Left renal pelvis (tissue), 4 donors: ENCODE measurements at regions not wholly inside any gene's neighbourhood (a gene's known extent, or its start where the extent isn't known, plus 50 kb on each side); places are given as distances from the start of the nearest gene placed in this dataset.

Experiments
- DNase-seq, 4 donors: peaks; one replicate each; pipeline ENCODE4 v3.0.0-alpha.2; 2013; ENCODE audit warnings: low read depth in 4 of 4, low spot score in 3 of 4

- no peak for DNase-seq
Measured at GRCh38 chr2:155100261-155100660, 401.8 kb downstream of the KCNJ3 start.

GRCh38 chr2:155099784-155100183 lies 401.3 kb downstream of the KCNJ3 start:
- peak in 1 of 4 donors; percentile 2 for DNase-seq

- no peak for DNase-seq
Measured at GRCh38 chr2:155095613-155096012, 397.1 kb downstream of the KCNJ3 start.

- DNase-seq: no peak
Measured at GRCh38 chr2:155080373-155080772, 381.9 kb downstream of the KCNJ3 start.

- DNase-seq: no peak
Measured at GRCh38 chr2:155070489-155070888, 372.0 kb downstream of the KCNJ3 start.

GRCh38 chr2:155062922-155063258 lies 364.4 kb downstream of the KCNJ3 start:
- DNase-seq: no peak

- DNase-seq: no peak
Measured at GRCh38 chr2:155062250-155062921, 363.9 kb downstream of the KCNJ3 start.

- DNase-seq: no peak
Measured at GRCh38 chr2:155060896-155061295, 362.4 kb downstream of the KCNJ3 start.

- DNase-seq: no peak
Measured at GRCh38 chr2:155054712-155055111, 356.2 kb downstream of the KCNJ3 start.

GRCh38 chr2:155043097-155043496 lies 344.6 kb downstream of the KCNJ3 start:
- no peak for DNase-seq

GRCh38 chr2:155035308-155035707 lies 336.8 kb downstream of the KCNJ3 start:
- DNase-seq: no peak

GRCh38 chr2:155033652-155034051 lies 335.2 kb downstream of the KCNJ3 start:
- no peak for DNase-seq

- DNase-seq: no peak
Measured at GRCh38 chr2:155030296-155030695, 331.8 kb downstream of the KCNJ3 start.

GRCh38 chr2:155026651-155027174 lies 328.2 kb downstream of the KCNJ3 start:
- no peak for DNase-seq

- DNase-seq: no peak
Measured at GRCh38 chr2:155023674-155024073, 325.2 kb downstream of the KCNJ3 start.

- no peak for DNase-seq
Measured at GRCh38 chr2:155022531-155022930, 324.0 kb downstream of the KCNJ3 start.

GRCh38 chr2:155021618-155022017 lies 323.1 kb downstream of the KCNJ3 start:
- DNase-seq: no peak

- DNase-seq: no peak
Measured at GRCh38 chr2:155020246-155020645, 321.8 kb downstream of the KCNJ3 start.

GRCh38 chr2:155010925-155011324 lies 312.4 kb downstream of the KCNJ3 start:
- DNase-seq: no peak

- no peak for DNase-seq
Measured at GRCh38 chr2:154995361-154995760, 296.9 kb downstream of the KCNJ3 start.

GRCh38 chr2:154992826-154993225 lies 294.3 kb downstream of the KCNJ3 start:
- peak in 1 of 4 donors; percentile 6 for DNase-seq

- no peak for DNase-seq
Measured at GRCh38 chr2:154978710-154979109, 280.2 kb downstream of the KCNJ3 start.

- no peak for DNase-seq
Measured at GRCh38 chr2:154978244-154978643, 279.7 kb downstream of the KCNJ3 start.
